Coronary artery (tissue), 2 donors: ENCODE measurements at regions not wholly inside any gene's neighbourhood (a gene's known extent, or its start where the extent isn't known, plus 50 kb on each side); places are given as distances from the start of the nearest gene placed in this dataset.
"Not testable (repeated sequence)": the region's sequence is repeated elsewhere in the genome, so short reads cannot be mapped to it uniquely, and the experiment has no call there.

Experiments
- DNase-seq: peaks from one replicate; pipeline ENCODE4 v3.0.0-alpha.2; 2017; ENCODE audit warnings: low spot score
- H3K27ac ChIP-seq, 2 donors: fragments of 200-600 bp; sonication (generic); one replicate each; pipeline ENCODE4 v1.5.1; 2016 to 2019
- H3K4me3 ChIP-seq: fragments of 200-600 bp; sonication (generic); 2 replicates; pipeline ENCODE4 v1.5.1; 2016; ENCODE audit warnings: mild to moderate bottlenecking, moderate library complexity
- CTCF ChIP-seq: fragments of 200-600 bp; sonication (generic); IDR thresholded peaks from one replicate; pipeline ENCODE4 v1.5.1; 2019; ENCODE audit warnings: antibody characterized with exemption

GRCh38 chr7:68216051-68216450 is 1219.4 kb downstream of the TYW1 start:
- Histone ChIP-seq H3K27ac (no peak overlapping the region), H3K4me3 (no peak overlapping the region)
- DNase-seq, result no peak
- TF ChIP-seq CTCF, result no peak

- DNase-seq, result no peak
- no peak overlapping the region for H3K4me3 ChIP-seq
- no peak overlapping the region for H3K27ac ChIP-seq
- no peak for TF ChIP-seq CTCF
Measured at GRCh38 chr7:68217426-68217825, 1220.8 kb downstream of the TYW1 start.

- DNase-seq, result no peak
- no peak overlapping the region for H3K4me3 ChIP-seq
- H3K27ac ChIP-seq, result no peak overlapping the region
- no peak for TF ChIP-seq CTCF
Measured at GRCh38 chr7:68218461-68218860, 1221.8 kb downstream of the TYW1 start.

- TF ChIP-seq CTCF, result no peak
- Histone ChIP-seq H3K27ac (no peak overlapping the region), H3K4me3 (no peak overlapping the region)
- DNase-seq, result no peak
Measured at GRCh38 chr7:68222311-68222710, 1225.7 kb downstream of the TYW1 start.

GRCh38 chr7:68224041-68224741 is 1227.6 kb downstream of the TYW1 start:
- no peak for TF ChIP-seq CTCF
- no peak for DNase-seq
- Histone ChIP-seq H3K4me3 (no peak overlapping the region), H3K27ac (no peak overlapping the region)

GRCh38 chr7:68231011-68231410 is 1234.4 kb downstream of the TYW1 start:
- DNase-seq, H3K4me3 ChIP-seq, H3K27ac ChIP-seq: not testable (repeated sequence)

- no peak overlapping the region for H3K27ac ChIP-seq
- TF ChIP-seq CTCF, result no peak
- no peak overlapping the region for H3K4me3 ChIP-seq
- DNase-seq, result no peak
Measured at GRCh38 chr7:68235937-68236336, 1239.3 kb downstream of the TYW1 start.
